RWPE1 (cell line): ENCODE measurements at regions not wholly inside any gene's neighbourhood (a gene's known extent, or its start where the extent isn't known, plus 50 kb on each side); places are given as distances from the start of the nearest gene placed in this dataset.

Experiments
- CTCF ChIA-PET: fragments of 350-600 bp; sonication (Branson Sonifier 250); formaldehyde crosslinking; extraction: SDS; loops from one replicate; lab custom pipeline; 2021; lab: Yijun Ruan, JAX
- POLR2A ChIA-PET: fragments of 400-600 bp; formaldehyde crosslinking; extraction: SDS; loops from one replicate; lab custom pipeline; 2020; ENCODE audit warnings: antibody characterized with exemption; ENCODE audit not compliant: low non-redundant PET; lab: Yijun Ruan, JAX
- DNase-seq: peaks from one replicate; pipeline ENCODE4 v3.0.0; 2012; ENCODE audit warnings: low spot score
- H3K27ac ChIP-seq: fragments of 450-650 bp; 2 replicates; pipeline ENCODE4 v1.5.1; 2017
- TF ChIP-seq, protein P1 (sequence below): fragments of 450-650 bp; conservative IDR thresholded peaks from 2 replicates; pipeline ENCODE4 v1.5.1; 2017; ENCODE audit warnings: low read depth, mild to moderate bottlenecking

DNA sequence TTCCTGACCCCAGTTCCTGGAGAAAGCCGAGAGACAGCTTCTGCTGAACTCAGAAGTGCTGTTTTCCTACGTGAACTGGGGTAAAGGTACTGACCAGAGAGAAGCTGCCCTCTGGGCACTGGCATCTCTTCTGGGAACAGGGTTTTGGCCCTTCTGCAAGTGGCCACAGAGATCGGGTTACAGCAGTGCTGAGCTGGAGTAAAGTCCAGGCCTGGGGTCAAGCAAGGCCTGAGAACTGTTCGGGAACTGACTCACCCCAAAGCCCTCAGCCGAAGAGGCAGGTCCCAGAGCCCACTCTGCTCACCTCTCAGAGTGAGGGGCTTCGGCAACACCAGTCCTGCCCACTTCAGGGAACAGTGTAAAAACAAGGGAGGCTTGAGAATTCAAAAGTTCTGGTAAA, 177.2 kb upstream of the RUNX1 start:
- TF ChIP-seq, protein P1, sequence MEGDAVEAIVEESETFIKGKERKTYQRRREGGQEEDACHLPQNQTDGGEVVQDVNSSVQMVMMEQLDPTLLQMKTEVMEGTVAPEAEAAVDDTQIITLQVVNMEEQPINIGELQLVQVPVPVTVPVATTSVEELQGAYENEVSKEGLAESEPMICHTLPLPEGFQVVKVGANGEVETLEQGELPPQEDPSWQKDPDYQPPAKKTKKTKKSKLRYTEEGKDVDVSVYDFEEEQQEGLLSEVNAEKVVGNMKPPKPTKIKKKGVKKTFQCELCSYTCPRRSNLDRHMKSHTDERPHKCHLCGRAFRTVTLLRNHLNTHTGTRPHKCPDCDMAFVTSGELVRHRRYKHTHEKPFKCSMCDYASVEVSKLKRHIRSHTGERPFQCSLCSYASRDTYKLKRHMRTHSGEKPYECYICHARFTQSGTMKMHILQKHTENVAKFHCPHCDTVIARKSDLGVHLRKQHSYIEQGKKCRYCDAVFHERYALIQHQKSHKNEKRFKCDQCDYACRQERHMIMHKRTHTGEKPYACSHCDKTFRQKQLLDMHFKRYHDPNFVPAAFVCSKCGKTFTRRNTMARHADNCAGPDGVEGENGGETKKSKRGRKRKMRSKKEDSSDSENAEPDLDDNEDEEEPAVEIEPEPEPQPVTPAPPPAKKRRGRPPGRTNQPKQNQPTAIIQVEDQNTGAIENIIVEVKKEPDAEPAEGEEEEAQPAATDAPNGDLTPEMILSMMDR = no peak
- POLR2A ChIA-PET = no interaction called here
- H3K27ac ChIP-seq = no peak overlapping the region
- DNase-seq = no peak
- CTCF ChIA-PET = interaction anchor here (0.6 kb wide), 1 partner anchor 447 kb away, joined by 3 read pairs; no protein-coding TSS in a partner anchor

DNA sequence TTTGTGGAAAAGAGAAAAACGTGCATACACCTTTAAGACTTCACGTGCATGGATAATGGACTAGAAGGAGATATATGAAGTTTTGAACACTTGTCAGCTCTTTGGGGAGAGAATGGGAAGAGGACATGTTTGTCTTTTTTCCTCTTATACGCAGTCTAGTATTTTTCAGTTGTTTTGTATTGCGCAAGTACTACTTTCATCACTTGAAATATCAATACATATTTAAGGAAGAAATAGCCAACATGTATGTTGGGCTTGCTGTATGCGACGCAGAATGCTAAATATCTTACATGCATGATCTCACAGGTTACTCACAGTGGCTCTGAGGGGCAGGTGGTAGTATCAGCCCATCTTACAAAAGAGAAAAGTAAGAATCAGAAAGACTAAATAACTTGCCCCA, 176.5 kb upstream of the RUNX1 start:
- ChIA-PET POLR2A (no interaction called here), CTCF (no interaction called here)
- DNase-seq = no peak
- no peak overlapping the region for H3K27ac ChIP-seq
- TF ChIP-seq, protein P1 = no peak

GRCh38 chr21:35223480-35224156, 174.5 kb upstream of the RUNX1 start:
- H3K27ac ChIP-seq = no peak overlapping the region
- no peak for DNase-seq
- TF ChIP-seq, protein P1 = no peak
- ChIA-PET POLR2A (no interaction called here), CTCF (interaction anchor here (0.6 to 0.8 kb wide), 4 partner anchors 72 to 247 kb away, joined by 3 read pairs; no protein-coding TSS in a partner anchor)

DNA sequence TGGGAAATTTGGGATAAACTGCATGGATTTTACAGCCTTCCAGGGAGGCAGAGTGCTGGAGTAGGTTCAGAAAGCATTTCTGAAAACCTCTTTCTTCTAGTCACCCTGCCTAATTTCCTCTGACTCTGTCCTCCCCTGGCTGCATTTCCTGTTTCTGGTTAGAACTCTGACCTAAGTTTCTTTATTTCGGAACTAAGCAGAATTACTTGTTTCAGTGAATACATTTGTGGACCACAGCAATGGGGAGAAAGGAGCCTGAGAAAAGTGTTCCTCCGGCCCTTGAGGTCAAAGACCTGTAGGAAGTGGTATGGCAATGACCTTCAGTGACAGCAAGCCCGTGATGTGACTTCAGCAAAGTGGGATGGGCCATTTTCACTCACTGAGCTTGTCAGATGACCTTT, 173.4 kb upstream of the RUNX1 start:
- CTCF ChIA-PET = interaction anchor here (0.6 to 0.8 kb wide), 3 partner anchors 73 to 517 kb away, joined by 3 to 6 read pairs (median 4); no protein-coding TSS in a partner anchor
- DNase-seq = no peak
- POLR2A ChIA-PET = no interaction called here
- TF ChIP-seq, protein P1 = no peak
- H3K27ac ChIP-seq = no peak overlapping the region

DNA sequence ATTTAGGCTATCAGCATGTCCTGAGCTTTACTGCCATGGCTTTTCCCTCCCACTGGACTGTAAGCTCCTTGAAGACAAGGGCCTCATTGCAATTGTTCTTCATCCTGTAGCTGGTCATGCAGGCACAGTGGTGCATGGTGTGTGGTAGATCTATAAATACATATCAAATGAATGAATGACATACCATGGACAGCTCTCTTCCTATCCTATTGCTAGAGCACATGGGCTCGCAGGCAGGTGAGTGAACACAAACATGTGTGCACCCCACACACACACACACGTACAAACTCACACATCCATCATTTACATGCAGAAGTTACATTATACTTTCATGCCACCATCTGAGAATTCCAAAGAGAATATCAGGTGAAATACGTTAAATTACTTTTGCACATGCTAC, 172.9 kb upstream of the RUNX1 start:
- ChIA-PET POLR2A (no interaction called here), CTCF (interaction anchor here (0.6 kb wide), 1 partner anchor 74 kb away, joined by 6 read pairs; no protein-coding TSS in a partner anchor)
- TF ChIP-seq, protein P1 = no peak
- DNase-seq = no peak
- H3K27ac ChIP-seq = no peak overlapping the region

DNA sequence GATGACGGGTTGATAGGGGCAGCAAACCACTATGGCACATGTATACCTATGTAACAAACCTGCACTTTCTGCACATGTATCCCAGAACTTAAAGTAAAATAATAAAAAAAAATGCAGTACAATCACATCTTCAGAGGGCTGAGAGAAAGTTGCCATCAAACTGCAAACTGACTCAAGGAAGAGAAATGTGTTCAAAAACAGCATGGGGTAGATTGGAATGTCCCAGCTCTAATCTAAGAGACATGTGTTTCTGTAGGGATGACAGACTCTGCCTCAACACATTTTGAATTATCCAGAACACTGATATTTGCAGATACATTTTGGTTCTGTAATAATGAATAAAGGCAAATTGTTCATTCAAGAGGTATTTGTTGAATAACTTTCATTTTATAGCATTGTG, 171.2 kb upstream of the RUNX1 start:
- H3K27ac ChIP-seq = no peak overlapping the region
- TF ChIP-seq, protein P1 = no peak
- DNase-seq = no peak
- POLR2A ChIA-PET = no interaction called here
- CTCF ChIA-PET = no interaction called here
